H1 (cell line): ENCODE measurements at regions not wholly inside any gene's neighbourhood (a gene's known extent, or its start where the extent isn't known, plus 50 kb on each side); places are given as distances from the start of the nearest gene placed in this dataset.

ENCODE experiments used
- CTCF ChIA-PET: fragments of 300-600 bp; sonication (Branson Sonifier 250); formaldehyde crosslinking; loops from one replicate; lab custom pipeline; 2021; ENCODE audit not compliant: partially characterized antibody; lab: Charles Lee
- POLR2A ChIA-PET: fragments of 300-600 bp; sonication (Branson Sonifier 250); formaldehyde crosslinking; loops from one replicate; lab custom pipeline; 2021; ENCODE audit warnings: inconsistent platforms; ENCODE audit not compliant: partially characterized antibody; lab: Charles Lee
- DNase-seq, 2 experiments: peaks; one replicate each; pipeline versions ENCODE4 v3.0.0 to v3.0.0-alpha.2; 2010 to 2022; ENCODE audit warnings: low spot score in 2 of 2, low read depth in 1 of 2, mixed read lengths in 1 of 2
- FAIRE-seq: peaks from 2 replicates; lab custom pipeline; 2011; peaks lifted over from hg19 to GRCh38; lab: Jason Lieb, UNC
- H2AFZ ChIP-seq: 2 replicates; pipeline ENCODE4 v1.8.1; 2012; ENCODE audit warnings: low read length, inconsistent platforms
- H2AK5ac ChIP-seq: 2 replicates; pipeline ENCODE4 v1.6.1; 2013; ENCODE audit warnings: low read depth, low read length
- H2BK120ac ChIP-seq: replicated peaks from 2 replicates; pipeline ENCODE3; 2013; ENCODE audit warnings: low read depth, low read length, inconsistent platforms
- H2BK12ac ChIP-seq: 2 replicates; pipeline ENCODE4 v1.6.1; 2013; ENCODE audit warnings: low read depth, low read length
- H2BK15ac ChIP-seq: 2 replicates; pipeline ENCODE4 v1.6.1; 2013; ENCODE audit warnings: low read length
- H2BK20ac ChIP-seq: 2 replicates; pipeline ENCODE4 v1.6.1; 2013; ENCODE audit warnings: low read length
- H2BK5ac ChIP-seq: 2 replicates; pipeline ENCODE4 v1.6.1; 2013; ENCODE audit warnings: low read depth, low read length
- H3K14ac ChIP-seq: 2 replicates; pipeline ENCODE4 v1.6.1; 2013; ENCODE audit warnings: inconsistent platforms; ENCODE audit not compliant: insufficient read length
- H3K18ac ChIP-seq: 2 replicates; pipeline ENCODE4 v1.6.1; 2013; ENCODE audit warnings: low read length; ENCODE audit errors: extremely low read depth
- H3K23ac ChIP-seq: 2 replicates; pipeline ENCODE4 v1.6.1; 2013; ENCODE audit warnings: inconsistent platforms; ENCODE audit not compliant: insufficient read length
- H3K23me2 ChIP-seq: 2 replicates; pipeline ENCODE4 v1.6.1; 2013; ENCODE audit warnings: low read depth, low read length
- H3K27ac ChIP-seq: 2 replicates; pipeline ENCODE4 v1.6.1; 2011; ENCODE audit warnings: low read depth, low read length, inconsistent platforms
- H3K27me3 ChIP-seq, 4 experiments: replicated peaks in 1 of 4; 1 replicate in 1 of 4; 2 replicates in 3 of 4; pipeline versions ENCODE4 v1.6.1 to v1.8.1; 2011 to 2013; ENCODE audit warnings: low read length in 3 of 4, mild to moderate bottlenecking in 3 of 4, inconsistent platforms in 2 of 4, mixed read lengths in 2 of 4, moderate library complexity in 1 of 4; ENCODE audit not compliant: control insufficient read depth in 3 of 4, insufficient read depth in 3 of 4; ENCODE audit errors: extremely low read depth in 1 of 4
- H3K36me3 ChIP-seq, 4 experiments: 2 replicates each; pipeline versions ENCODE4 v1.6.1 to v1.8.1; 2011 to 2013; ENCODE audit warnings: mild to moderate bottlenecking in 4 of 4, low read length in 3 of 4, moderate library complexity in 2 of 4, control low read depth in 1 of 4, inconsistent platforms in 1 of 4; ENCODE audit not compliant: insufficient read depth in 4 of 4, control insufficient read depth in 2 of 4
- H3K4ac ChIP-seq: replicated peaks from 2 replicates; pipeline ENCODE3; 2013; ENCODE audit warnings: low read length, low read depth, mixed read lengths, inconsistent platforms; ENCODE audit not compliant: insufficient read length
- H3K4me1 ChIP-seq, 4 experiments: replicated peaks in 1 of 4; 1 replicate in 1 of 4; 2 replicates in 3 of 4; pipeline versions ENCODE4 v1.6.1 to v1.8.1; 2011 to 2013; ENCODE audit warnings: low read length in 3 of 4, inconsistent platforms in 2 of 4, mixed read lengths in 1 of 4; ENCODE audit not compliant: insufficient read depth in 4 of 4, control insufficient read depth in 3 of 4
- H3K4me2 ChIP-seq, 2 experiments: 2 replicates each; pipeline versions ENCODE4 v1.6.1 to v1.8.1; 2011 to 2013; ENCODE audit warnings: low read depth in 2 of 2, low read length in 2 of 2, control low read depth in 1 of 2, inconsistent platforms in 1 of 2, mild to moderate bottlenecking in 1 of 2; ENCODE audit not compliant: insufficient read depth in 1 of 2
- H3K4me3 ChIP-seq, 4 experiments: fragments of 200-600, 300-600 bp in 1 of 4; sonication (generic), shearing (Covaris generic), sonication (Bioruptor Twin) in 1 of 4; 2 replicates each; pipeline versions ENCODE4 v1.5.1 to v1.8.1; 2011 to 2016; ENCODE audit warnings: low read length in 4 of 4, low read depth in 3 of 4, control low read depth in 2 of 4, inconsistent platforms in 2 of 4, mild to moderate bottlenecking in 2 of 4, mixed read lengths in 1 of 4, moderate library complexity in 1 of 4; ENCODE audit not compliant: insufficient read depth in 2 of 4; ENCODE audit errors: extremely low read depth in 1 of 4
- H3K56ac ChIP-seq: replicated peaks from 2 replicates; pipeline ENCODE3; 2013; ENCODE audit warnings: low read depth, mild to moderate bottlenecking, mixed read lengths, low read length, inconsistent platforms; ENCODE audit not compliant: insufficient read length
- H3K79me1 ChIP-seq: 2 replicates; pipeline ENCODE4 v1.6.1; 2013; ENCODE audit warnings: low read depth, low read length, control low read depth
- H3K79me2 ChIP-seq, 2 experiments: 2 replicates each; pipeline versions ENCODE4 v1.6.1 to v1.8.1; 2012 to 2013; ENCODE audit warnings: low read length in 2 of 2, mild to moderate bottlenecking in 2 of 2, inconsistent platforms in 1 of 2; ENCODE audit not compliant: insufficient read depth in 2 of 2, control insufficient read depth in 1 of 2
- H3K9ac ChIP-seq, 4 experiments: replicated peaks in 1 of 4; 1 replicate in 1 of 4; 2 replicates in 3 of 4; pipeline versions ENCODE4 v1.6.1 to v1.8.1; 2011 to 2013; ENCODE audit warnings: low read depth in 3 of 4, low read length in 3 of 4, control low read depth in 2 of 4, mild to moderate bottlenecking in 2 of 4, moderate library complexity in 2 of 4, inconsistent platforms in 1 of 4; ENCODE audit errors: extremely low read depth in 1 of 4
- H3K9me3 ChIP-seq, 2 experiments: 2 replicates each; pipeline versions ENCODE4 v1.6.1 to v1.8.1; 2012 to 2013; ENCODE audit warnings: mild to moderate bottlenecking in 2 of 2, moderate library complexity in 2 of 2, control low read depth in 1 of 2, inconsistent platforms in 1 of 2, low read depth in 1 of 2, low read length in 1 of 2, mixed read lengths in 1 of 2; ENCODE audit not compliant: insufficient read depth in 2 of 2
- H4K20me1 ChIP-seq, 2 experiments: replicated peaks in 1 of 2; 2 replicates each; pipeline versions ENCODE3 to v1.8.1; 2011 to 2013; ENCODE audit warnings: inconsistent platforms in 2 of 2, low read length in 2 of 2, mild to moderate bottlenecking in 1 of 2; ENCODE audit not compliant: insufficient read depth in 2 of 2, control insufficient read depth in 1 of 2
- H4K5ac ChIP-seq: 2 replicates; pipeline ENCODE4 v1.6.1; 2013; ENCODE audit warnings: low read length, low read depth, mixed read lengths, inconsistent platforms; ENCODE audit not compliant: insufficient read length
- H4K8ac ChIP-seq: 2 replicates; pipeline ENCODE4 v1.8.0; 2013; ENCODE audit warnings: mild to moderate bottlenecking, moderate library complexity, low read length, inconsistent platforms; ENCODE audit not compliant: insufficient read depth; ENCODE audit errors: extremely low read depth
- H4K91ac ChIP-seq: replicated peaks from 2 replicates; pipeline ENCODE3; 2013; ENCODE audit warnings: low read length, mixed read lengths, inconsistent platforms; ENCODE audit not compliant: insufficient read length
- WGBS, 2 experiments: shearing (Covaris generic) in 1 of 2; methylation state at CpG; one replicate each; pipeline versions ENCODE4 v1.1.6 to v1.1.7; 2013 to 2015; ENCODE audit warnings: low lambda C conversion rate in 2 of 2, mixed read lengths in 2 of 2, inconsistent platforms in 1 of 2, low coverage in 1 of 2, missing lambda C conversion rate in 1 of 2; ENCODE audit not compliant: insufficient replicate concordance in 2 of 2, insufficient coverage in 1 of 2, insufficient read length in 1 of 2; ENCODE audit errors: extremely low coverage in 1 of 2, missing lambda C conversion rate in 1 of 2; 5-methylcytosine and 5-hydroxymethylcytosine counted together

DNA sequence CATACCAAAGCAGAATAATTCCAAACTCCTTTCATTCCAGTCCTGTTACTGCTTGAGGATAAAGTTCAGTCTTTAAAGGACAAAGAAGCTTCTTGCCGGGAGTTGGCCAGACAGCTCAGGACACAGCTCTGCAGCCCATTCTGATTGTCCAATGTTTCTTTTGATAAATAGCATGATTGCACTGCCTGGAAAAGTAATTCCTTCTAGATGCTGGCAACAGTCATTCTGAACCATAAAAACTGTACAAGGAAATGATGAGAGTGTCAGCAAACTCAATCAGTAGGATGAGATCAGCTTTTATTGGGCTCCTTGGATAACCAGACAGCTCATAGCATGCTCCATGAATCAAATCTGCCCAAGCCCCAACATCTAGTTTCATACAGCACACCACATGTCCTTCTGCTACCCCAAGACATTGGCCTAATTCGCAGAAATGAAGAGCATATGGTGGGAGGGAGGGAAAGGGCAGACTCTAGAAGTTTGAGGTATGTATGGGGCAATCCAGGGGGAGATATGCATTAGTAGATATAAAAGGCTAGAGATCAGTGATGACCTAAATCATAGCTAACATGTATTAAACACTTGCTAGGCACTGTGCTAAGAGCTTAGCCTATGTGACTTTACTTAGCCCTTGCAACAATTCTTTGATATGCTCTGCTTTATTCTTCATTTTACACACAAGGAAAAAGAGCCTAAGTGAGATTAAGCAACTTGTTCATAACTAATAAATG is 219.9 kb upstream of the NREP start:
- H3K4me1 ChIP-seq = no peaks in the 10 kb centered on the region
- no peak overlapping the region for H4K91ac ChIP-seq
- no peaks in the 10 kb centered on the region for H3K9me3 ChIP-seq
- no peak overlapping the region for H3K4ac ChIP-seq
- no peak overlapping the region for H3K18ac ChIP-seq
- no peak overlapping the region for H3K14ac ChIP-seq
- H2BK12ac ChIP-seq = no peak overlapping the region
- no peaks in the 10 kb centered on the region for H4K20me1 ChIP-seq
- no peak overlapping the region for H2AFZ ChIP-seq
- DNase-seq (no peak), FAIRE-seq (no peak)
- H2BK15ac ChIP-seq = no peak overlapping the region
- H2BK5ac ChIP-seq = no peak overlapping the region
- no peak overlapping the region for H2AK5ac ChIP-seq
- H2BK20ac ChIP-seq = no peak overlapping the region
- H3K79me2 ChIP-seq = no peaks in the 10 kb centered on the region
- no peaks in the 10 kb centered on the region for H3K23me2 ChIP-seq
- H3K9ac ChIP-seq = no peak overlapping the region
- H3K4me3 ChIP-seq = no peak overlapping the region
- no peaks in the 10 kb centered on the region for H3K27me3 ChIP-seq
- no peak overlapping the region for H3K23ac ChIP-seq
- no peak overlapping the region for H2BK120ac ChIP-seq
- H3K79me1 ChIP-seq = no peaks in the 10 kb centered on the region
- no peak overlapping the region for H4K5ac ChIP-seq
- no peak overlapping the region for H3K56ac ChIP-seq
- H3K4me2 ChIP-seq = no peak overlapping the region
- no peak overlapping the region for H4K8ac ChIP-seq
- no peak overlapping the region for H3K27ac ChIP-seq
- WGBS, 2 experiments = 98% methylated on average over 2 of the region's 2 CpGs; no CpG with 5 or more reads in 1 of the 2 experiments
- POLR2A ChIA-PET = no interaction called here
- H3K36me3 ChIP-seq = no peaks in the 10 kb centered on the region
- CTCF ChIA-PET = interaction anchor here (0.6 to 1.5 kb wide), 2 partner anchors 10 to 290 kb away, joined by 3 to 4 read pairs; no protein-coding TSS in a partner anchor
